ENCODE measurements at regions not wholly inside any gene's neighbourhood (a gene's known extent, or its start where the extent isn't known, plus 50 kb on each side); places are given as distances from the start of the nearest gene placed in this dataset.

GRCh38 chr18:24631243-24632025, 171.0 kb downstream of the HRH4 start (continued):
- no peak for TF ChIP-seq ELF4 (CRISPR knock-in tag; IDR thresholded peaks at IDR 0.05; ENCODE audit: low read depth)

- Mint-ChIP-seq H3K9me3 (no peaks in the 10 kb centered on the region), H3K27me3 (ENCODE audit: low read depth) (peaks cover 4% of the 10 kb centered on the region; the same call in 1 of the 2 replicates), H3K27ac (no peak overlapping the region), H3K36me3 (no peaks in the 10 kb centered on the region), H3K4me3 (peak overlapping the region; percentile 32), H3K4me1 (peaks cover 16% of the 10 kb centered on the region)
- CTCF ChIA-PET, result interaction anchor here (0.6 to 2.8 kb wide), 7 partner anchors 21 to 119 kb away, joined by 3 to 19 read pairs (median 4); no protein-coding TSS in a partner anchor
- TF ChIP-seq RORB (CRISPR knock-in tag; IDR thresholded peaks at IDR 0.05) (no peak), ZNF423 (CRISPR knock-in tag; IDR thresholded peaks at IDR 0.05) (peak; percentile 66)
- peak; percentile 28; the same call in 1 of the 2 replicates for ATAC-seq
- DNase-seq (ENCODE audit: low spot score), result no peak
- POLR2A ChIA-PET, result interaction anchor here (0.5 kb wide), 1 partner anchor 1428 kb away, joined by 5 read pairs; no protein-coding TSS in a partner anchor
Measured at GRCh38 chr18:24632158-24632988, 171.9 kb downstream of the HRH4 start.

- no peak overlapping the region for H3K27ac Mint-ChIP-seq
- TF ChIP-seq SMAD3 (CRISPR knock-in tag; IDR thresholded peaks at IDR 0.05; ENCODE audit: borderline replicate concordance), result no peak
- no peak for TF ChIP-seq EMX1 (CRISPR knock-in tag; IDR thresholded peaks at IDR 0.05)
- TF ChIP-seq E2F5 (CRISPR knock-in tag; IDR thresholded peaks at IDR 0.05), result no peak
- TF ChIP-seq GTF2I (CRISPR knock-in tag; conservative IDR thresholded peaks at IDR 0.05), result no peak
- no peak for TF ChIP-seq MLX (CRISPR knock-in tag; IDR thresholded peaks at IDR 0.05)
- no peak for TF ChIP-seq ZBTB21 (CRISPR knock-in tag; IDR thresholded peaks at IDR 0.05; ENCODE audit: borderline replicate concordance)
- peaks cover 16% of the 10 kb centered on the region for H3K4me1 Mint-ChIP-seq
- ATAC-seq (no peak), DNase-seq (ENCODE audit: low spot score) (no peak)
- H3K27me3 Mint-ChIP-seq (ENCODE audit: low read depth), result peaks cover 4% of the 10 kb centered on the region; the same call in 1 of the 2 replicates
- H3K9me3 Mint-ChIP-seq, result no peaks in the 10 kb centered on the region
- CTCF ChIA-PET, result interaction anchor here (2.1 to 2.8 kb wide), 2 partner anchors 90 to 94 kb away, joined by 9 to 19 read pairs; no protein-coding TSS in a partner anchor
- POLR2A ChIA-PET, result no interaction called here
- H3K36me3 Mint-ChIP-seq, result no peaks in the 10 kb centered on the region
- no peak overlapping the region for H3K4me3 Mint-ChIP-seq
Measured at GRCh38 chr18:24633121-24633520, 172.7 kb downstream of the HRH4 start.

- Mint-ChIP-seq H3K4me3 (no peak overlapping the region), H3K9me3 (peaks cover 7% of the 10 kb centered on the region; the same call in 1 of the 2 replicates), H3K36me3 (no peaks in the 10 kb centered on the region), H3K27ac (no peak overlapping the region), H3K4me1 (no peaks in the 10 kb centered on the region), H3K27me3 (ENCODE audit: low read depth) (no peaks in the 10 kb centered on the region; the same call in none of the 2 replicates)
- DNase-seq (ENCODE audit: low spot score) (no peak), ATAC-seq (no peak)
- ChIA-PET POLR2A (no interaction called here), CTCF (no interaction called here)
- TF ChIP-seq NFATC4 (CRISPR knock-in tag; IDR thresholded peaks at IDR 0.05) (no peak), ATF2 (CRISPR knock-in tag; IDR thresholded peaks at IDR 0.05; ENCODE audit: borderline replicate concordance, low read depth) (no peak), E2F5 (CRISPR knock-in tag; IDR thresholded peaks at IDR 0.05) (no peak), ZNF263 (CRISPR knock-in tag; IDR thresholded peaks at IDR 0.05; ENCODE audit: low read depth) (no peak), FOXJ3 (CRISPR knock-in tag; IDR thresholded peaks at IDR 0.05; ENCODE audit: borderline replicate concordance) (no peak), CDX4 (CRISPR knock-in tag; IDR thresholded peaks at IDR 0.05; ENCODE audit: borderline replicate concordance) (no peak), RELA (CRISPR knock-in tag; IDR thresholded peaks at IDR 0.05; ENCODE audit: borderline replicate concordance) (no peak), SMAD4 (CRISPR knock-in tag; IDR thresholded peaks at IDR 0.05) (no peak), NR1H2 (CRISPR knock-in tag; IDR thresholded peaks at IDR 0.05) (no peak), ZNF532 (CRISPR knock-in tag; IDR thresholded peaks at IDR 0.05; ENCODE audit: borderline replicate concordance) (no peak)
Measured at GRCh38 chr18:24649571-24649970, 189.1 kb downstream of the HRH4 start.

Measured in WTC11 (cell line).